ENCODE measurements at regions not wholly inside any gene's neighbourhood (a gene's known extent, or its start where the extent isn't known, plus 50 kb on each side); places are given as distances from the start of the nearest gene placed in this dataset.
A peak's percentile ranks its signal among the peaks of the same experiment; 100 is the strongest.

DNA sequence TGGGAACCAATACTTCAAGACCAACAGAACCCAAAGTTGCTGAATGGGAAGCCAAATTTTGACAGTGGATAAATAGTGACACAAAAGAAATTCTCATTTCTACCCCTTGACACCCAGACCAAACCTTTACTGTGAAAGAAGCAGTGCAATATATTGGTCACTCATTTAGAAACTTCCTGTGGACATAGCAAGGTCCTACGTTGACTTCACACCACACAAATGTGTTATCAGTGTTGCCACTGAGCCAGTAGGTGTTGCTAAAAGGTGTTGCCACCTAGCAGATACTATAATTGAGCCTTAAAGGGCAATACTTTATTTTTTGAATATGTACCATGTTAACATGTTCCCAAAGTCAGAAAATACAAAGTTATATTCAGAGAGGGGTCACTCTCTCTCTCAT is 1008.9 kb upstream of the CDH2 start:
- Histone ChIP-seq H3K27me3 (ENCODE audit: control insufficient read depth, insufficient read depth, low read length) (no peaks in the 10 kb centered on the region), H3K4me3 (ENCODE audit: low read depth, low read length) (no peak overlapping the region), H3K36me3 (ENCODE audit: control insufficient read depth, insufficient read depth, low read length) (no peaks in the 10 kb centered on the region)
- no peak for DNase-seq (ENCODE audit: low read depth)
- TF ChIP-seq, protein P1, sequence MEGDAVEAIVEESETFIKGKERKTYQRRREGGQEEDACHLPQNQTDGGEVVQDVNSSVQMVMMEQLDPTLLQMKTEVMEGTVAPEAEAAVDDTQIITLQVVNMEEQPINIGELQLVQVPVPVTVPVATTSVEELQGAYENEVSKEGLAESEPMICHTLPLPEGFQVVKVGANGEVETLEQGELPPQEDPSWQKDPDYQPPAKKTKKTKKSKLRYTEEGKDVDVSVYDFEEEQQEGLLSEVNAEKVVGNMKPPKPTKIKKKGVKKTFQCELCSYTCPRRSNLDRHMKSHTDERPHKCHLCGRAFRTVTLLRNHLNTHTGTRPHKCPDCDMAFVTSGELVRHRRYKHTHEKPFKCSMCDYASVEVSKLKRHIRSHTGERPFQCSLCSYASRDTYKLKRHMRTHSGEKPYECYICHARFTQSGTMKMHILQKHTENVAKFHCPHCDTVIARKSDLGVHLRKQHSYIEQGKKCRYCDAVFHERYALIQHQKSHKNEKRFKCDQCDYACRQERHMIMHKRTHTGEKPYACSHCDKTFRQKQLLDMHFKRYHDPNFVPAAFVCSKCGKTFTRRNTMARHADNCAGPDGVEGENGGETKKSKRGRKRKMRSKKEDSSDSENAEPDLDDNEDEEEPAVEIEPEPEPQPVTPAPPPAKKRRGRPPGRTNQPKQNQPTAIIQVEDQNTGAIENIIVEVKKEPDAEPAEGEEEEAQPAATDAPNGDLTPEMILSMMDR (IDR thresholded peaks at IDR 0.05; ENCODE audit: insufficient read depth, low read length, poor library complexity, severe bottlenecking), result no peak

DNA sequence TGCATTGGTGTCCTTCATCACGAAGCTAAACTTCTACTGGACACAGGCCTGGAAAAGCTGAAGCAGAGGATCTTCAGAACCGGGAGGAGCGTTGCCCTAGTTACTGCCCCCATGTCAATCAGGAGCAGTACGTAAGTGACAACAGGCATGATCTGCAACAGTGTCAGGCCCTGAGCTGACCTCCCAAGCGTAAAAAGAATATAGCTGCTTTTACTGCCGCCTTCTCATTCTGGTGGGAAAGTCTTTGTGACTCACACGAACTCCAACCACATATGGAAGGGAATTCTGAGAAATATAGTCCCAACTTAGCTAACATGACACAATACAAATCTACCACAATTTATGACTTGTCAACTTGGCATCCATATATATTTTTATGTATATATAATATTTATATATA is 1007.7 kb upstream of the CDH2 start:
- DNase-seq (ENCODE audit: low read depth), result peak; percentile 25
- H3K27me3 ChIP-seq (ENCODE audit: control insufficient read depth, insufficient read depth, low read length), result no peaks in the 10 kb centered on the region
- H3K4me3 ChIP-seq (ENCODE audit: low read depth, low read length), result no peak overlapping the region
- no peaks in the 10 kb centered on the region for H3K36me3 ChIP-seq (ENCODE audit: control insufficient read depth, insufficient read depth, low read length)
- TF ChIP-seq, protein P1 (IDR thresholded peaks at IDR 0.05; ENCODE audit: insufficient read depth, low read length, poor library complexity, severe bottlenecking), result no peak

- TF ChIP-seq, protein P1 (IDR thresholded peaks at IDR 0.05; ENCODE audit: insufficient read depth, low read length, poor library complexity, severe bottlenecking), result no peak
- H3K27me3 ChIP-seq (ENCODE audit: control insufficient read depth, insufficient read depth, low read length), result no peaks in the 10 kb centered on the region
- H3K4me3 ChIP-seq (ENCODE audit: low read depth, low read length), result no peak overlapping the region
- H3K36me3 ChIP-seq (ENCODE audit: control insufficient read depth, insufficient read depth, low read length), result no peaks in the 10 kb centered on the region
- DNase-seq (ENCODE audit: low read depth), result peak; percentile 65
Observed at GRCh38 chr18:29181151-29181901, 1004.4 kb upstream of the CDH2 start.

DNA sequence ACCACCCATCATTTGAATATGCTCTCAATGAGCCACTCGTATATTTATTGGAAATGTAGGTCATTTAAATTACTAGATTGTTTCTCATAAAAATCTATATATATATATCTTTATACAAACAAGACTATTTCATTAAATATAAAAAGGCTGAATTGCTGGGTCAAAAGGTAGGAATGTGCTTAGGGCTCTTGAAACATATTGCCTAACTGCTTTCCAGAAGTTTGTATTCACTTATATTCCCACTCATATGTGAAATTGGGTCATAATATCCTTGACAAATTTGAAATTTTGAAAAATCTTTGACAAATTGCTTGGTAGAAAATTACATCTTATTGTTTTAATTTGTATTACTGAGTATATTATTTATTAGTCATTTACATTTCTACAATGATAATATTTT is 999.8 kb upstream of the CDH2 start:
- TF ChIP-seq, protein P1 (IDR thresholded peaks at IDR 0.05; ENCODE audit: insufficient read depth, low read length, poor library complexity, severe bottlenecking), result no peak
- Histone ChIP-seq H3K4me3 (ENCODE audit: low read depth, low read length) (no peak overlapping the region), H3K27me3 (ENCODE audit: control insufficient read depth, insufficient read depth, low read length) (no peaks in the 10 kb centered on the region)

GRCh38 chr18:29174891-29175290 is 998.0 kb upstream of the CDH2 start:
- Histone ChIP-seq H3K4me3 (ENCODE audit: low read depth, low read length) (no peak overlapping the region), H3K36me3 (ENCODE audit: control insufficient read depth, insufficient read depth, low read length) (no peaks in the 10 kb centered on the region), H3K27me3 (ENCODE audit: control insufficient read depth, insufficient read depth, low read length) (no peaks in the 10 kb centered on the region)
- TF ChIP-seq, protein P1 (IDR thresholded peaks at IDR 0.05; ENCODE audit: insufficient read depth, low read length, poor library complexity, severe bottlenecking), result no peak
- DNase-seq (ENCODE audit: low read depth), result no peak

More for the DNA sequence above, 999.8 kb upstream of the CDH2 start:
- no peaks in the 10 kb centered on the region for H3K36me3 ChIP-seq (ENCODE audit: control insufficient read depth, insufficient read depth, low read length)
- DNase-seq (ENCODE audit: low read depth), result no peak

- Histone ChIP-seq H3K27me3 (ENCODE audit: control insufficient read depth, insufficient read depth, low read length) (no peaks in the 10 kb centered on the region), H3K4me3 (ENCODE audit: low read depth, low read length) (no peak overlapping the region), H3K36me3 (ENCODE audit: control insufficient read depth, insufficient read depth, low read length) (no peaks in the 10 kb centered on the region)
- TF ChIP-seq, protein P1 (IDR thresholded peaks at IDR 0.05; ENCODE audit: insufficient read depth, low read length, poor library complexity, severe bottlenecking), result no peak
- no peak for DNase-seq (ENCODE audit: low read depth)
Observed at GRCh38 chr18:29172756-29173067, 995.8 kb upstream of the CDH2 start.
